ENCODE measurements at regions not wholly inside any gene's neighbourhood (a gene's known extent, or its start where the extent isn't known, plus 50 kb on each side); places are given as distances from the start of the nearest gene placed in this dataset.

DNA sequence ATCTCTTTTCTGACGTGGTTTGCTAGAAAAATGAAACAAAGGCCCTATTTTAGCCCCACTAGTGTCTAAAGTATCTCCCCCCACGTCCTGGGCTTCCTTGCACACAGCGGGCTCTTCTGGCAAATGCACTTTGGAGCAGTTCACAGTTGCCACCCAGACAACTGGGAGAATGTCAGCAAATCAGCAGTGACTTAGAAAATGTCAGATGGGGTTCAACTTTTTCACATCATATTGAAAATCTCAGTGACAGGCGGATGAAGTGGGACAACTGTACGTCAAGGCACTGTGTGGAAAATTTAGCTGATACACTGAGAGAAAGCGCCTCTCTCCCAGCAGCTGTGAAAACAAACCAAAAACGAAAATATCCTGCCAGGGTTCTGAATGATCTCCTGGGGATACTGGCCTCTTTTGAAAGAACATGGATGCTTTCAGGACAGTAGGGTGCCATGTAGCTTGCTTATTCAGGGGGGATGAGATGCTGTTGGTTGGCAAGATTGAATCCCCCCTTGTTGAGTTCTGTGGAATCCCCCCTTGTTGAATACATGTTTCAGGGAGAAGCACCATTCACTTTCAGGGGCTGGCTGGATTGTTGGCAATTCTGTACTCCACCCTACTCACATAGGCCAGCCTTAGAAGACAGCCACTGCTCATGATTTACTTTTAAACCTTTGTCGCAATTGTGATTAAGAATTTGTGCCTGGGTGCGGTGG lies 372.8 kb upstream of the CELF2 start:
- no peak for DNase-seq
- peak; percentile 66 for ATAC-seq (ENCODE audit: poor library complexity)
- intact Hi-C loops (cut with DNase I): no loop called here

DNA sequence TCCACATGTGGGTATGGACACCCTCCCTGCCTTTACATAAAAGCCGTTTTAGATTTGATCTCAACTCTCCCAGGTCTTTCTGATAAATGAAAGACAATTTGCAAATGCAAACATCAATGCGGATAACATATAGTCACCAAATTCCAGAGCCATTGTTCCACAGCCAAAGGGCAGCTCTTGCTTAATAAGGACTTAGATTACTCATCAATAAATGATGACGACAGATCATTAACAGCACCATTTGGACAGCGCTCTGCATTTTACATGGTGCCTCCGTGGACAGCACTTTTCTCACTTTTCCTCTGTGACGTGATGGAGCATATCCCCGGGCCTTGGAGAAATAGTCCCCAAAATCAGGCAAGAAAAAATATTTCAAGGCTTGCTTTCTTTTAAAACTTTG lies 370.3 kb upstream of the CELF2 start:
- intact Hi-C loops (cut with DNase I): no loop called here
- ATAC-seq (ENCODE audit: poor library complexity) (no peak), DNase-seq (no peak)

DNA sequence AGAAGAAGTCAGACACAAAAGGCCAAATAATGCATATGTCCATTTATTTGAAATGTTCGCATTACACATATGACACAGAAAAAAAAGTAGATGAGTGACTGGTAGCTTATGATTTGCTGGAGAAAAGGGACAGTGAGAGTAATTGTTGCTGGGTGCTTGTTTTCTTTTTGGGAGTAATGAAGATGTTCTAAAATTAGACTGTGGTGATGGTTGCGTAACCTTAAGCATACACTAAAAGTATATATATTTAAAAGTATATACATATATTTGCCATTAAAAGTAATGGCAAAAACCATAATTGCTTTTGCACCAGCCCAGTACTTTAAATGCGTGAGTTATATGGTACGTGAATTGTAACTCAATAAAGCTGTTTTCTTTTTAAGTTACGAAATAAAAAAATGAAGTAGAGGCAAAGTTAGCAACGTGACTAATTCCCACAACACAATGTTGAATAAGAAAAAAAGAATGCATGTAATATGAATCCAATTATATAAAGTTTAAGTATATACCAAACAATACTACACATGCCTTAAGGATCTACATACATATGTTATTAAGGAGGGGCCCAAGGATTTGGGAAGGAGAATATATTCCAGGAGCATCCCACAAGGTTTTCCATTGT lies 360.4 kb upstream of the CELF2 start:
- ATAC-seq (ENCODE audit: poor library complexity) (no peak), DNase-seq (no peak)
- intact Hi-C loops (cut with DNase I): no loop called here

DNA sequence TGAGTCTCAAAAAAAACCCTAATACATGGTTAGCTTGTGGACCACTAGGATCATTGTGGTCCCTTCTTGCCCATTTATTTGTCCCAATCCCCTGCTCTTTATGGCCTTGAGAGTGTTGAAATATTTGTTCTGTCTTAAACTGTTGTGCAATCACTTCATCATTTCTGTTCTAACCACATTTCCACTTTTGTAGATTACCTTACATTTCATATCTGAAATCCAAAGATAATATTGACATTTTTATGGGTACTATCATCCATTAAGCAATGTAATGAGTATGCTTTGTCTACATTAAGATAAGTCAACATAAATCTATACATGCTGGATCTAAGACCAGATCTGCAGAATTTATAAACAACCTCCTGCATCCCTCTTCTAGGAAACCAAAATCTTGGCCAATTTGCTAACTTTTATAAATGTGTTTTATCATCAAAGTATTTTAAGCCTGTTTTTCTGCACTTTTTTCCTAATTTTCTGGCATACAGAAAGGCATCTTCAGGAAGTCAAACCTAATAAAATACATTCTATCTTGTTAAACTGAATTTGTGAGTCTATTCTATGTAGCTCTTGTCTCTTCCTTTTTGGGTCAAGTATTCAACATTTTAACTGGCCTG lies 359.4 kb upstream of the CELF2 start:
- intact Hi-C loops (cut with DNase I): no loop called here
- ATAC-seq (ENCODE audit: poor library complexity) (peak; percentile 75), DNase-seq (no peak)

DNA sequence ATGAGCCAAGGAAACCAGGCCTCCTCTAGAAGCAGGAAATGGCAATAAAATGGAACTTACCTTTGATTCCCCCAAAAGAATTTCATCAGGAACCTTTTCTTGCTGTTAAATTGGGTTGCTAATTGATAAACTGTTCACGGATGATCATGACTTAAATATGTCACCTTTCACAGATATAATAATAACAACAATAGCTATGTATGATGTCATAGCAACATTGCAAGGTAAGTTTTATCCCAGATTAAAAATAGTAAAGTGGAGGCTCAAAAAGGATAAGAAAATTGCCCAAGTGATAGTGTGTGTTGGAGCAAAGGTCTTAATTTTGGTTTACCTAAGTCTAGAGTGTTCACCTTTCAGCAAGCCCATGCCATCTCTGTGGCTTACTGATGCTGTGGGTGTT lies 357.6 kb upstream of the CELF2 start:
- no peak for DNase-seq
- intact Hi-C loops (cut with DNase I): no loop called here
- no peak for ATAC-seq (ENCODE audit: poor library complexity)

DNA sequence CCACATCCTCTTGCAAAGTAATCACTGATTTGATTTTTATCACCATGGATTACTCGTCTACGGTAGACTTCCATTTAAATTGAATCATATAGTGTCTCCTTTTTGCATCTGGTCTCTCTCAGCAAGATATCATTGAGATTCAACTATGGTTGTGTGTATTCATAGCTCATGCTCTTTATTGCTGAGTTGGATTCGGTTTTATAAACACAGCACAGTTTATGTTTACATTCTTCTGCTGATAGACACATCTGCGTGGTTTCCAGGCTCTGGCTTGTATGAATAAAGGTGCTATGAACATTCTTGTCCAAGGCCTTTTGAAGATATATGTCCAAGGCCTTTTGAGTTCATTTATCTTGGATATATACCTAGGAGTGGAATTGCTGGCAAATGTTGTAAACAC lies 356.5 kb upstream of the CELF2 start:
- intact Hi-C loops (cut with DNase I): no loop called here
- ATAC-seq (ENCODE audit: poor library complexity) (no peak), DNase-seq (no peak)

DNA sequence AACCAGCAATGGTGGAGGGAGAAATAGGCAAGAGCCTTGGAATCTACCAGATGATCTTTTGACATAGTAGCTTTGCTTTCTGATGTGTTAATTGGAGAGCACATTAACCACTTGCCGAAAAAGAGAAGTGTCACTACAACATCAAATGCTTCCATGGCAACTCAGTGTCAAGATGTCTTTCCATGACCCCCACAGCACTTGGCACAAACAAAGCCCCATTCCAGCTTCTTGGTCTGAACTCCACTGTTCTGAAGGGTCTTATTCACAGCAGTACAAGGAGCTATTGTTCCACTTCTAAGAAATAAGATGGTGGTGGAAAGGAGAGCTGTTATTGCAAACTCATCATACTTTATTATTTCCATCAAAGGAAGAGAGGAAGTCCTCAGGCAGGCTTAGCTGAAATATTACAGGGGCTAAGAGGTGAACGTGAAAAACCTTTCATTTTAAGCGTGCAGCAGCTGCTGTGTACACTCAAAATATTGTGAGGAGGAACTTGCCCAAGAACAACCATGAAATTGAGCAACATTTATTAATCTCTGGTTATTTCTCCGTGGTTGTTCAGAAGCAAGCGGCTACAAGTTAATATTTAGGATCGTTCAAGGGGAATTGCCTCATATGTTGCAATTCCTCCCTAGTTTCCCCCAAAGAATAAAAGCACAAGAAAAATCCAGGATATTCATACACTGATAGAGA lies 354.8 kb upstream of the CELF2 start:
- intact Hi-C loops (cut with DNase I): no loop called here
- ATAC-seq (ENCODE audit: poor library complexity) (peak; percentile 70), DNase-seq (no peak)

DNA sequence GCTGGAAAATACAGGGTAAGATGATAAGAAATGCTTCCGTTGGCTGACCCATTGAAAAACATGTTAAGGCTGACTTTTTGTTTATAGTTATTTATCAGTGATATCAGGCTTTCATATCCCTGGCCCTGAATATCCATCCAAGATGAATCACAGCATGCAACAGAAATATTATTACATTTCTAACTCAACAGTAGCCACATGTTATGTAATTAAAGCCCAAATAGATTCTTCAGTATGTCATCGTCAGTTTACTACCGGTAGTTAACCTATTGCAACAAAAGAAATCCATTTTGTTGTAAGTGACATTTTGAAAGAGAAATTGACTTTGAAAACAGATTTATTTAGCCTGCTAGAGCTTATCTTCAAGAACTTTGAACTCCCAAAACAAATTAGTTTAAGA lies 354.1 kb upstream of the CELF2 start:
- DNase-seq: no peak
- ATAC-seq (ENCODE audit: poor library complexity): peak; percentile 47
- intact Hi-C loops (cut with DNase I): no loop called here

DNA sequence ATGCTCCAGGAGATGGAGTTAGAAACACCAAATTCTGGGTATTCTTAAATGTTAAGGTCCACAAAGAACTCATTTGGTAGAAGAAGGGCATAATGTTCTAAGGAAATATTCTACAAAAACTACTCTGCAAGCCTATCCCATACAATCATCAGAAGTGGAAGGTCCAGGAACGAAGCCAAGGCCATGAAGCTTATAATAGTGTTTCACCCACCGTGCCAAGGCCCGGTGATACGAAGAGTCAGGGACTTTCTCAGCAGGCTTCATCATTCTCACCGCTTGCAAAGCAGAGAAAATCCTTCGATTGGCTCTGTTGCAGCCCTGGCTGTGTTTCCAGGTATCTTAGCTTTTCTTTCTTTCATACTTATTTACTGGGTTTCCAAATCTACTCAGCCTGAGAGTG lies 351.9 kb upstream of the CELF2 start:
- intact Hi-C loops (cut with DNase I): no loop called here
- DNase-seq (no peak), ATAC-seq (ENCODE audit: poor library complexity) (peak; percentile 71)

DNA sequence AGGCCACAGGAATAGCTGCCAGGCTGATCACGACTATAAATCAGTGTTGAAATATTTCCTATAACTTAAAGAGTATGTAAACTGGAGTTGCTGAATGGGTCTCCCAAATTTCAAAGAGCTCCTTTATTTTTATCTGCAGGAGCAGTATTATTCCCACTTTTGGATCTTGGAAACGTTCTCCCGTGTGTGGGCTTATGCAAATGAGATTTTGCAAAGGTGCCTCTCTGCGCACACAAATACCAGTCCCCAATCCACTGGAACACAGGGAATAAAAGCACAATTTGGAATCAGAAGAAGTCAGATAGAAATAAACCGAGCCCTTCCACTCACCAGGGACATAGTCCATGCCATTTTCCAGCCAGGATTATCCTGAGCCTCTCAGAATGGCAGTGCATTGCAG lies 350.2 kb upstream of the CELF2 start:
- intact Hi-C loops (cut with DNase I): no loop called here
- ATAC-seq (ENCODE audit: poor library complexity): no peak
- no peak for DNase-seq

DNA sequence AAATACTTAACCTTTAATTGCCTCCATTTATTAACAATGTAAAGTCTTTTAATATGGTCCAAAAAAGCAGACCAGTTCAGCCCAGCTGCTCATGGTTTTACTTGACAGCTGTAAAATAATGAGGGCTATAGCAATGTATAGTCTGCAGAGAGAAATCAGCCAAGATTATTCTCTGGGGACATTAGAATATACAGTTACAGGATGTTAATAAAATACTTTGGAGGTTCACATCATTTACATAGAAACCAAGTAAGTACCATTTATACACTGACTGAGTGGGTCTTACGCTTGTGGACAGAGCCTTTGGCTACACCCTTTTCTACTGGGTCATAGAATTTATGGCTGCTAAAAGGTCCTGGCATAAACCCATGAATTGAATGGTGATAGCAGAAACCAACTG lies 340.7 kb upstream of the CELF2 start:
- ATAC-seq (ENCODE audit: poor library complexity): no peak
- intact Hi-C loops (cut with DNase I): loop anchor here (10.0 kb wide), 1 partner anchor 442 kb away; no protein-coding TSS in a partner anchor
- no peak for DNase-seq

DNA sequence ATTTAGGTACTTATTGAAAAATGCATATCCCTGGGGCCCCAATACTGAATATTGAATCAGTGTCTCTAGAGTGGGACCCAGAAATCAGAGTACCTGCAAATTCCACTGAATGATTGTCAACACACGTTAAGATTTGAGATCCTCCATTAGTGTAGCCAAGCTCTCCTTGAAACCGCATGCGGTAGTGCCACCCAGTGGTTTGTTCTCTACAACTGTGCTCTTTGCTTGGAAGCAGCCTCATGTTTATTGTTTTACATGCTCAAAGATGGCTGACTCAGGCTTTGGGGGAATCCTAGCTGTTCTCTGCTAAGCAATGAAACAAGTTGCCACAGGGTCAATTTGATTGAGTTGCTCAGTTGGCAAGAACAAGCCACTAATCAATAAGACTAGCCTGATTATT lies 340.2 kb upstream of the CELF2 start:
- DNase-seq: peak; percentile 67
- intact Hi-C loops (cut with DNase I): loop anchor here (10.0 kb wide), 1 partner anchor 443 kb away; no protein-coding TSS in a partner anchor
- peak; percentile 91 for ATAC-seq (ENCODE audit: poor library complexity)

DNA sequence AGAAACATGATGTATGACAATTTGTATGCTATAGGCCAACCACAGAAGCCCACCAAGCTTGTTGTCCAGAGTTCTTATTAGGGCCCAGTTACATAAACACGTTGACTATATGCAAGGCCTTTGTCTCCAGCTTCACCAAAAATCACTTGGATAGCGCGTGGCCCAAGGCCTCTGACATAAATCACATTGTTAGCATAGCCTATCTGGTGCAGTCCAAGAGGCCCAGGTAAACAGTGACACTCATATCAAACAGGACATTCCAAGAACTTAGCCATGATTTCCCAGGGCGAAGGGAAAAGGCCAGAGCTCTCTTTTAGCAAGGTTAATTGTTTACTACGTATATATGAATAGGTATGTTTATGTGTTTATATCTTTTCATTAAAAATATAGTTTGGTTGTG lies 337.2 kb upstream of the CELF2 start:
- ATAC-seq (ENCODE audit: poor library complexity) (no peak), DNase-seq (no peak)
- intact Hi-C loops (cut with DNase I): no loop called here

DNA sequence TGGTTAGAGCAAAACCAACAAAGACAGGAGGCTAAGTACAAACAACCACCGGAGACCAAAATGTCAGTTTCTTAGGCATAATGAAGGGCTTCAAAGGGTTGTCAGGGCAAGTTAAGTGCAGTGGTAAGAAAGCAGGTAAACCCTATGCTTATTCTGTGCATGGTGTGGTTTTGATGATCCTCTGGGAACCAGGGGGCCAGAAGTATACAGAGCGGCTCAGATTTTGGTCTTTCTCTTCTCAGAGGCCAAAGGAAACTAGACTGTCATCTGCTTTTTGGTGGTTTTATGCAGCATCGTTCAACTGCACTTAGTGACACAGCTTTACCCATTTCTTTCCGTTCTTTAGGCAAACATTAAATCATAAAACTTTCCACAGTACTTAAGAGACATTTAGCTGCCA lies 332.7 kb upstream of the CELF2 start:
- intact Hi-C loops (cut with DNase I): no loop called here
- ATAC-seq (ENCODE audit: poor library complexity): no peak

DNA sequence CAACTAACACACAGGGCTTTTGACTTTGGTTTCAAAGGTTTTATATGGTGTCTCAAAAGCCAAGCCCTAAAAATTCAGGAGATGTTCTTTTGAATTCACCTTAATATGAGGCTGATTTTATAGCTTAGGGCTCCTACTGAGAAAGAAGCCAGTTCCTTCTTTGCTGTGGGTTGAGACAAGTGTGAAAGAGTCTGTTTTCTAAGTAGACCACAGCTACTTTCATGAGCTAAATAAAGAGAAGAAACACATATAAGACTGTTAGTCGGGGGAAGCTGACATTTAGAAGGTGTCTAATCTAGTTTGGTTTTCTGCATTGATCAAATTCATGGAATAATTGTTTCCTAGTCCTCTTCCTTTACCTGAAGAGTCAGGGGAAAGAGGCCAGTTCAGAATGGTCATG lies 332.1 kb upstream of the CELF2 start:
- intact Hi-C loops (cut with DNase I): no loop called here
- ATAC-seq (ENCODE audit: poor library complexity) (no peak), DNase-seq (no peak)

More for the DNA sequence above, 332.7 kb upstream of the CELF2 start:
- no peak for DNase-seq

DNA sequence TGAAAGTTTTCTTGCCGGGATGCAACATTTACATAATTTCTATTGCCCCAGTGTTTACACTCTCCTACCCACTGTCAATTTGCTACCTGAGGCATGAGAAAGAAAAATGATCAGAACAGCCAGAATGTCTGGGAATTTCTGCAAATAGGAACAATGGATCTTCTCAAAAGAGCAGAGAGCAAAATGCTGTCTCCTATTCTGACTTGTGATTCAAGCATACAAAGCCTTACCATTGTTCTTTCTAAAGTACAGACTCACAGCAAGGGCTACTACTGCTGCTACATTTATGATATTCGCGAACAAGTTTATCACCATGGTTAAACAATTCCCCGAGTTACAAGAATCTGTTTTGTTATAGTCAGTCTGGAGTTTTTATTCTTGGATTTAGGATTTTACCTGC lies 329.9 kb upstream of the CELF2 start:
- no peak for DNase-seq
- intact Hi-C loops (cut with DNase I): no loop called here
- ATAC-seq (ENCODE audit: poor library complexity): no peak

DNA sequence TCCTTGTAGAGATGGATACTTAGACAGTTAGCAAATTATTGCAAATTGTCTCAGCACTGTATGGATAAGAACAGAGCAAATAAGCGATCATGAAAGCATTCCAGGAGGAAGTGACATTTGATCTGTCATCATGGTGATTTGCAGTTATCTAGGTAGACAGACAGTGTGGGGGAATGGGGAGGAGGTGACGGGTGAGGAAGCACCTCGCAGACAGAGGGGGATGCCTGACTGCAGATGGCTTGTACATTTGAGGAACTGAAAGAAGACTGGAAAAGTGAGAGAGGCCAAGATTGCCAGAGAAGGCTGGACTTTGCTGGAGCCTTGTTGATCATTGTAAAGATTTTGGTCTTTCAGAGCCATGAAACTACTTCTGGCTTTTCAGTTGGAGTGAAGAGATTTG lies 318.2 kb upstream of the CELF2 start:
- intact Hi-C loops (cut with DNase I): no loop called here
- ATAC-seq (ENCODE audit: poor library complexity) (no peak), DNase-seq (no peak)

DNA sequence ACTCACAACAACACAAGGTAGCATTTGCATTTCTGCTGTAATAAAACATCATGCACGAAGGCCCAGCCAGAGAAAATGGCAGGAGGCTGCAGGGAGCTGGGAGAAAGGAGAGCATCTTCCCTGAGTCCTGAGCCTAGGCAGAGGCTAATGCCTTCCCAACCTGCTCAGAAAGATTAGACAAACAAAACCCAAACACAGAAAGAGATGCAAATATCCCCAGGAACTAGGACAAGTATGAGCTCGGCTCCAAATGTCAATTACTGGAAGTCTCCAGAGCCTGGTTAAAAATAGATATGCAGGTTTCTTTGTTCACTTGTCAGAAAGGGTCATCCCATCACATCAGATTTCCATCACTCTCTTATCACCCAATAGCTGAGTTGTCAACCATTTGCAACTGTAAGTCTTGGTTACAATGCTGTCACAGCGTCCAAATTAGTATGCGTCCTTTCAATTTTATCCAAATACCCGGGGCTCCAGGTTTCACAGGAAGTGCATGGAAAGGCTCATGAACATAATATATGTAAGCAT lies 316.5 kb upstream of the CELF2 start:
- no peak for ATAC-seq (ENCODE audit: poor library complexity)
- intact Hi-C loops (cut with DNase I): no loop called here
- DNase-seq: no peak

DNA sequence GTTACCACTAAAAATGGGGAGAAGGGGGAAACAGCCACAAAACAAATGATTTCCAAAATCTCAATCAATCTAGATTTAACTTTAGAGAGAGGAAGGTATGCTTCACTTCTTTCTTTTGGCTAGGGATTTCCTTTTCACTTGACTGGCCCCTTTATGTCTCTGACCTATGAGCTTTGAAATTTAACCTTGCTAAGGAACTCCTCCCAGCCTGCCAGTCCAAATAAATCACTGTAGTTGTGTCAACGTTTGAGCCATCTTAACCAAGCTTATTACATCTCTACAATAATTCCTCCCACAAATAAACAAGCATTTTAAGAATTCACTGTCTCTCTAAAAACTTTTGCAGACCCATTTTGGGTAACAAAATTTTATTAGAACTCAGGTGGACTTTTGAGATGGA lies 315.5 kb upstream of the CELF2 start:
- intact Hi-C loops (cut with DNase I): no loop called here
- ATAC-seq (ENCODE audit: poor library complexity): no peak
- DNase-seq: no peak

DNA sequence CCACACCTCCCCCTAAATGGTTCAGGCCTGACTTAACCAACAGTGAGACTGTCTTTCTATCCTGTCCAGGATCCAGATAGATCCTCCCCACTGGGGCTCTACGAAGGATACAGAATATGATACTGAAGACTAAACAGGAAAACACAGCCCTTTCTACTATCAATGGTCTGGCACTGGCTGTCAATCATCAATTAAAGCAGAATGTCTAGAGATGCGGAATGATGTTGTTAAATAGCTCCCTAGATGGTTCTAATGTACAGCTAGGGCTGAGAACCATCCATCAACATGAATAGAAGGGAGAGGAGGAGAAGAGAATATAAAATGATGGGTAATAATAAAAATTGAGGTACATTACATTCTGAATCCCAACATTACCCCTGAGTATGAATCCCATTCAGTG lies 314.3 kb upstream of the CELF2 start:
- intact Hi-C loops (cut with DNase I): no loop called here
- ATAC-seq (ENCODE audit: poor library complexity) (no peak), DNase-seq (no peak)
